ENCODE measurements at regions not wholly inside any gene's neighbourhood (a gene's known extent, or its start where the extent isn't known, plus 50 kb on each side); places are given as distances from the start of the nearest gene placed in this dataset.
"Not testable (repeated sequence)": the region's sequence is repeated elsewhere in the genome, so short reads cannot be mapped to it uniquely, and the experiment has no call there.

- intact Hi-C loops (cut with DNase I); DNase-seq (ENCODE audit: low spot score): not testable (repeated sequence)
Observed at GRCh38 chr16:87162799-87163198, 154.4 kb downstream of the C16orf95 start.

GRCh38 chr16:87163637-87164036 lies 153.6 kb downstream of the C16orf95 start:
- intact Hi-C loops (cut with DNase I) = no loop called here

GRCh38 chr16:87165151-87165550 lies 152.0 kb downstream of the C16orf95 start:
- intact Hi-C loops (cut with DNase I) = no loop called here
- DNase-seq (ENCODE audit: low spot score) = no peak

More at GRCh38 chr16:87163637-87164036, 153.6 kb downstream of the C16orf95 start:
- DNase-seq (ENCODE audit: low spot score) = no peak

- intact Hi-C loops (cut with DNase I) = no loop called here
- DNase-seq (ENCODE audit: low spot score) = peak; percentile 11
Observed at GRCh38 chr16:87165885-87166284, 151.3 kb downstream of the C16orf95 start.

- DNase-seq (ENCODE audit: low spot score) = peak; percentile 69
- intact Hi-C loops (cut with DNase I) = no loop called here
Observed at GRCh38 chr16:87166321-87166720, 150.9 kb downstream of the C16orf95 start.

- DNase-seq (ENCODE audit: low spot score) = peak; percentile 16
- intact Hi-C loops (cut with DNase I) = no loop called here
Observed at GRCh38 chr16:87166934-87167333, 150.3 kb downstream of the C16orf95 start.

- intact Hi-C loops (cut with DNase I) = no loop called here
Observed at GRCh38 chr16:87169509-87169995, 147.6 kb downstream of the C16orf95 start.

GRCh38 chr16:87170310-87170709 lies 146.9 kb downstream of the C16orf95 start:
- intact Hi-C loops (cut with DNase I) = no loop called here
- peak; percentile 30 for DNase-seq (ENCODE audit: low spot score)

More at GRCh38 chr16:87169509-87169995, 147.6 kb downstream of the C16orf95 start:
- DNase-seq (ENCODE audit: low spot score) = peak; percentile 24

GRCh38 chr16:87171723-87172122 lies 145.5 kb downstream of the C16orf95 start:
- DNase-seq (ENCODE audit: low spot score) = peak; percentile 16
- intact Hi-C loops (cut with DNase I) = no loop called here

GRCh38 chr16:87172632-87173031 lies 144.6 kb downstream of the C16orf95 start:
- intact Hi-C loops (cut with DNase I) = no loop called here
- peak; percentile 0 for DNase-seq (ENCODE audit: low spot score)

- peak; percentile 64 for DNase-seq (ENCODE audit: low spot score)
- intact Hi-C loops (cut with DNase I) = no loop called here
Observed at GRCh38 chr16:87173294-87173893, 143.8 kb downstream of the C16orf95 start.

- intact Hi-C loops (cut with DNase I) = no loop called here
- DNase-seq (ENCODE audit: low spot score) = peak; percentile 60
Observed at GRCh38 chr16:87174061-87174460, 143.1 kb downstream of the C16orf95 start.

GRCh38 chr16:87176735-87177134 lies 140.5 kb downstream of the C16orf95 start:
- intact Hi-C loops (cut with DNase I) = no loop called here
- no peak for DNase-seq (ENCODE audit: low spot score)

- no peak for DNase-seq (ENCODE audit: low spot score)
- intact Hi-C loops (cut with DNase I) = no loop called here
Observed at GRCh38 chr16:87177673-87178072, 139.5 kb downstream of the C16orf95 start.

GRCh38 chr16:87178177-87178863 lies 138.9 kb downstream of the C16orf95 start:
- intact Hi-C loops (cut with DNase I) = no loop called here
- peak; percentile 73 for DNase-seq (ENCODE audit: low spot score)

GRCh38 chr16:87178977-87179376 lies 138.2 kb downstream of the C16orf95 start:
- DNase-seq (ENCODE audit: low spot score) = peak; percentile 88
- intact Hi-C loops (cut with DNase I) = no loop called here

GRCh38 chr16:87180069-87180468 lies 137.1 kb downstream of the C16orf95 start:
- no peak for DNase-seq (ENCODE audit: low spot score)
- intact Hi-C loops (cut with DNase I) = no loop called here

GRCh38 chr16:87182759-87183158 lies 134.4 kb downstream of the C16orf95 start:
- no peak for DNase-seq (ENCODE audit: low spot score)
- intact Hi-C loops (cut with DNase I) = no loop called here

GRCh38 chr16:87183647-87184046 lies 133.5 kb downstream of the C16orf95 start:
- intact Hi-C loops (cut with DNase I) = no loop called here
- DNase-seq (ENCODE audit: low spot score) = no peak

GRCh38 chr16:87185308-87185707 lies 131.9 kb downstream of the C16orf95 start:
- no peak for DNase-seq (ENCODE audit: low spot score)
- intact Hi-C loops (cut with DNase I) = no loop called here

- no peak for DNase-seq (ENCODE audit: low spot score)
- intact Hi-C loops (cut with DNase I) = no loop called here
Observed at GRCh38 chr16:87185983-87186382, 131.2 kb downstream of the C16orf95 start.
